Fibroblast of mammary gland (primary cell): ENCODE measurements at regions not wholly inside any gene's neighbourhood (a gene's known extent, or its start where the extent isn't known, plus 50 kb on each side); places are given as distances from the start of the nearest gene placed in this dataset.

Source experiments
- DNase-seq: peaks from one replicate; pipeline ENCODE4 v3.0.0-alpha.2; 2010; ENCODE audit warnings: low read depth
- H3K4me3 ChIP-seq: 2 replicates; pipeline ENCODE4 v1.5.1; 2011; ENCODE audit warnings: low read depth, mild to moderate bottlenecking, low read length, moderate library complexity; ENCODE audit not compliant: control insufficient read depth
- TF ChIP-seq, protein P1 (sequence below): conservative IDR thresholded peaks from 2 replicates; pipeline ENCODE4 v1.5.1; 2011; ENCODE audit warnings: low read depth, low read length, inconsistent platforms; ENCODE audit not compliant: control insufficient read depth, insufficient read depth

DNA sequence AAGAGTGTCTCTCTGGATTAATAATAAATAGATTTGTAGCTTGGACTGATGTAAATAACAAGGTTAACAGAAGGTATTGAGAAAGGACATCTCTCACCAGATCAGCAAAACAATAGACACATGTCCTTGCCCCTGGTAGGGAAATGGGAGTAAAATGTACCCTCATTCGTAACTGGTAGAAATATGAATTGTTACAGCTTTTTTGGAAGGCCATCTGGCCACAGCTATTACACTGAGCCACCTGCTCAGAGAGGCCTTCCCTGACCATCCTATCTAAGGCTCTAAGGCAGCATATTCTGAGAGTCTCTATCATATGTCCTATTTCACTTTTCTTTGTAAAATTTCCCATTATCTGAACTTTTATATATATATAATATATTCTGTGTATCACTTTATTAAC, 129.1 kb upstream of the MAP1B start:
- TF ChIP-seq, protein P1, sequence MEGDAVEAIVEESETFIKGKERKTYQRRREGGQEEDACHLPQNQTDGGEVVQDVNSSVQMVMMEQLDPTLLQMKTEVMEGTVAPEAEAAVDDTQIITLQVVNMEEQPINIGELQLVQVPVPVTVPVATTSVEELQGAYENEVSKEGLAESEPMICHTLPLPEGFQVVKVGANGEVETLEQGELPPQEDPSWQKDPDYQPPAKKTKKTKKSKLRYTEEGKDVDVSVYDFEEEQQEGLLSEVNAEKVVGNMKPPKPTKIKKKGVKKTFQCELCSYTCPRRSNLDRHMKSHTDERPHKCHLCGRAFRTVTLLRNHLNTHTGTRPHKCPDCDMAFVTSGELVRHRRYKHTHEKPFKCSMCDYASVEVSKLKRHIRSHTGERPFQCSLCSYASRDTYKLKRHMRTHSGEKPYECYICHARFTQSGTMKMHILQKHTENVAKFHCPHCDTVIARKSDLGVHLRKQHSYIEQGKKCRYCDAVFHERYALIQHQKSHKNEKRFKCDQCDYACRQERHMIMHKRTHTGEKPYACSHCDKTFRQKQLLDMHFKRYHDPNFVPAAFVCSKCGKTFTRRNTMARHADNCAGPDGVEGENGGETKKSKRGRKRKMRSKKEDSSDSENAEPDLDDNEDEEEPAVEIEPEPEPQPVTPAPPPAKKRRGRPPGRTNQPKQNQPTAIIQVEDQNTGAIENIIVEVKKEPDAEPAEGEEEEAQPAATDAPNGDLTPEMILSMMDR: no peak
- DNase-seq: no peak
- H3K4me3 ChIP-seq: no peak overlapping the region

DNA sequence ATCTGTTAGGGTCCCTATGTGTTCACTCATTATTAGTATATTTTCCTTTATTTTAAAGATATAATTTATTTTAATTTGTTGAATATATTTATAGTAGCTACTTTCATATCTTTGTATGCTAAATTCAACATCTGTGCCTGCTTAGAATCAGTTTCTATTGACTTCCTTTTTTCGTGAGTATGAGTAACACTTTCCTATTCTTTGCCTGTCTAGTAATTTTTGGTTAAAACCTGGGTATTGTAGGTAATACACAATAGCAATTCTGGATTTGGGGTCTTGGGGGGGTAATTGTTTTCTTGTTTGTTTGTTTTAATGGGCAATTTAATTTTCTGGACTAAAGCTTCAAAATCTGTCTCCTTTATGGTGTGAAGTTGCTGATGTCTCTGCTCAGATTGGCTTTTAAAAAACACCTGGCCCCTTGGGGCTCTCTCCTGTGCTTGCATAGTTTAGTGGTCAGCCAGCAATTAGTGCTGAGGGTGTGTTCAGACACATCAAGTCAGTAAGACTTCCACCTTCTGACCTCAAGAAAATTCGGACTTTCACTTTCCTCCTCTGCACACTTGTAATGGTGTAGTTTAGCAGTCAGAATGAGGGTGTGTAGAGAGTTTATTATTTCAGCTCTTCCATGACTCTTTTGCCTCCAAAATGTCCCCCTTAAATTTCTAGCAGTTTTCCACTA, 124.4 kb upstream of the MAP1B start:
- TF ChIP-seq, protein P1: no peak
- DNase-seq: no peak
- no peak overlapping the region for H3K4me3 ChIP-seq

DNA sequence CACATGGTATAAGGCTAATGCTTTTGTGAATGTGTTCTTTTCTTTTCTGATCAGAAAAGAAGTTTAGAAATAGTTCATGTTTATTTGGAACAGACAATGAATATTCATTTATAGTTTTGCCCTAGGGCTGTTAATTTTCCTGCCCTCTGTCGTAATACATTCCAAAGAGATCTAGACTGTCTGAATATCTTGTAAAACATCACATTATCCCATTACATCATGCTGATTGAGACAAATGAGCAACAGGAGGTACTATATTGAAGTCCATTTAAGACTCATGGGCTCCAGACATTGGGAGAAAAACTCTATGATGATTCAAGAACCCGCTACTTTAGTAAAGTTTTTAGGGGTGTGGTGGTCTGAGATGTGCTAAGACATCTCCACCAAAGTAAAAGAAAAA, 121.2 kb upstream of the MAP1B start:
- H3K4me3 ChIP-seq: no peak overlapping the region
- DNase-seq: no peak
- TF ChIP-seq, protein P1: no peak

DNA sequence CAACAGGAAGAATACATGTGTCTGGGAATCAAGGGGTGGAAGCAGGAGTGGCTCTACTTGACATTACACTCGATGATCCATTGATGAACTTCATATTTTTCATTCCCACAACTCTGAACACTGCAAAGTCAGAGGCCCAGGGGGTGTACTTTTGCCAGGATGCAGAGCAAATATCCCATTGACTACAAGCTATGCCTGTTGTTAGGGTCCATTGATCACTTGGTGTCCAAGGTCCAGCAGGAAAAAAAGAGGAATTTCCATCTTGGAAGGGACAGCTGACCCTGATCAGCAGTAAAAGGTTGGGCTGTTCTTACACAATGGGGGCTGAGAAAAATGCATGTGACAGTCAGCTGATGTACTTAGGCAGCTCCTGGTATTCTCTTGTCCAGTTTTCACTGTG, 118.5 kb upstream of the MAP1B start:
- no peak overlapping the region for H3K4me3 ChIP-seq
- DNase-seq: no peak
- TF ChIP-seq, protein P1: no peak

DNA sequence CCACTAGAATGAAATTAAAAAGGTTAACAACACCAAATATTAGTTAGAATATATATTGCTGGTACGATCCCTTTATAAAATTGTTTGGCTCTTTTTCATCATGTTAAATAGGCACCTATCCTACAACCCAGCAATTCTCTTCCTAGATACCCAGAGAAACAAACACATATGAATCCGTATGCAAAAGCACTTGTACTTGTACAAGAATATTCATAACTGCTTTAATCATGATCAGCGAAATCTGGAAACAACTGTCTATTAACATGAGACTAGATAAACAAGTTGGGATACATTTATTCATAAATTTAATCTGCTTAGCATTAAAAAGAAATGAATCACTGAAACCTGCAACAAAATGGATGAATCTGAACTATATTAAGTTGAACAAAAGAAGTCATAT, 113.7 kb upstream of the MAP1B start:
- DNase-seq: no peak
- H3K4me3 ChIP-seq: no peak overlapping the region
- TF ChIP-seq, protein P1: no peak

DNA sequence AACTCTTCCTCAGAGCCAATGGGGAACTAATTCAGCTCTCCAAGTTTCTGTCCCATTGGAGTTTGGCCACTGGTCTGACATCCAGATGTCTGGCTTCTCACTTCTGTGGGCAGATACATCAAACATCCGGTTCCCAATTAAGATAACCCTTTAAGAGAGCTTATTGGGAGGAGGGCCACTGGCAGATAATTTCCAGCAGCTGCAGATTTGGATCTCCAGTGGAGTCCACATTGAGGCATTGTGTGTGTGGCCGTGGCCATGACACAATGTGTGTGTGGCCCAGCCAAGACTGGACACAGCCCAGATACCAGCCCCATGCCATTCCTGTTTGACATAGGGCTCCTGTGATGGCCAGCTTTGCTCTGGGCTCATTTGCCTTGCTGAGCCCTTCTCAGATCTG, 110.5 kb upstream of the MAP1B start:
- TF ChIP-seq, protein P1: no peak
- H3K4me3 ChIP-seq: no peak overlapping the region
- DNase-seq: no peak

DNA sequence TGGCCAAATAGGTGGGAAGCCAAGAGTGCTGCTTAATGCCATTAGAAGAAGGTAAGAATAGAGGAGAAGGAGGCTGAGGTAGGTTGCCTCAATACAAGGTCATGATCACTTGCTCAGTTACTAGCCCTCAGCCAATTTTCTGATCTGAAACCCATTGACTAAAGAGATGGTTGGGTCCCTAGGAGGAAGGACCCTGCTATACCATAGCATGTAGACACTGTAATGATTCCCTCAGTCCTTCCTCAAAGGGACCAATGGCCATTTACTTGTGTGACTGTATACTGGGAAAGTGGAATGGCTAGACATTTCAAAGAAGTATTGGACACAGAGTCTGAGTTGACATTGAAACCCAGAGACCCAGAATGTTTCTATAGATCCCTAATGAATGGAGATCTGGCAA, 108.5 kb upstream of the MAP1B start:
- TF ChIP-seq, protein P1: no peak
- H3K4me3 ChIP-seq: no peak overlapping the region
- DNase-seq: no peak
